Transverse colon (tissue), 4 donors: ENCODE measurements at regions not wholly inside any gene's neighbourhood (a gene's known extent, or its start where the extent isn't known, plus 50 kb on each side); places are given as distances from the start of the nearest gene placed in this dataset.
"Not testable (repeated sequence)": the region's sequence is repeated elsewhere in the genome, so short reads cannot be mapped to it uniquely, and the experiment has no call there.

ENCODE experiments used
- DNase-seq: peaks from one replicate; pipeline ENCODE4 v3.0.0-alpha.2; 2019
- H3K27ac ChIP-seq, 4 donors: fragments of 200-600 bp; sonication (generic); 2 replicates each; pipeline ENCODE4 v1.5.1; 2016 to 2018; ENCODE audit warnings: inconsistent platforms in 4 of 4
- H3K27me3 ChIP-seq: fragments of 200-600 bp; sonication (generic); 2 replicates; pipeline ENCODE4 v1.5.1; 2017; ENCODE audit warnings: inconsistent platforms
- H3K36me3 ChIP-seq, 4 donors: fragments of 200-600 bp; sonication (generic); 2 replicates each; pipeline ENCODE4 v1.5.1; 2017 to 2019; ENCODE audit warnings: inconsistent platforms in 4 of 4
- H3K4me1 ChIP-seq, 4 donors: fragments of 200-600 bp; sonication (generic); 2 replicates each; pipeline ENCODE4 v1.5.1; 2017 to 2020; ENCODE audit warnings: inconsistent platforms in 4 of 4
- H3K4me3 ChIP-seq, 4 donors: fragments of 200-600 bp; sonication (generic); 1 replicate in 1 of 4; 2 replicates in 3 of 4; pipeline versions ENCODE4 v1.5.1 to v1.6.1; 2017 to 2019; ENCODE audit warnings: inconsistent platforms in 4 of 4
- H3K9me3 ChIP-seq, 2 donors: fragments of 200-600 bp; sonication (generic); 2 replicates each; pipeline ENCODE4 v1.5.1; 2017 to 2019; ENCODE audit warnings: inconsistent platforms in 2 of 2
- POLR2AphosphoS5 ChIP-seq, 3 donors: sonication (generic); formaldehyde crosslinking; IDR thresholded peaks; one replicate each; pipeline ENCODE4 v1.6.1; 2016; ENCODE audit warnings: antibody characterized with exemption in 3 of 3
- in situ Hi-C, 4 donors: fragments of 200-750 bp; cut with MboI; loops; one replicate each; pipeline versions ENCODE4 v1.15.0 to v1.15.1; 2017; ENCODE audit warnings: low sequenced_read_pairs in 3 of 4, low pct_ligation_motif_present in 1 of 4, low pct_unique_long_range_greater_than_20kb in 1 of 4
- intact Hi-C: fragments of 100-400 bp; cut with DNase I; formaldehyde crosslinking; loops from one replicate; pipeline ENCODE4 v1.15.1; 2023; ENCODE audit warnings: low total_unique reads

GRCh38 chrY:6567030-6567429 lies 321.0 kb downstream of the TSPY2 start:
- H3K27ac ChIP-seq, H3K4me3 ChIP-seq, in situ Hi-C loops, H3K9me3 ChIP-seq, H3K27me3 ChIP-seq, H3K36me3 ChIP-seq, intact Hi-C loops, DNase-seq, H3K4me1 ChIP-seq: not testable (repeated sequence)
- peak in 1 of 3 donors; percentile 30 for TF ChIP-seq POLR2AphosphoS5 (IDR thresholded peaks at IDR 0.05)
